ENCODE measurements at regions not wholly inside any gene's neighbourhood (a gene's known extent, or its start where the extent isn't known, plus 50 kb on each side); places are given as distances from the start of the nearest gene placed in this dataset.
"Not testable (repeated sequence)": the region's sequence is repeated elsewhere in the genome, so short reads cannot be mapped to it uniquely, and the experiment has no call there.

DNA sequence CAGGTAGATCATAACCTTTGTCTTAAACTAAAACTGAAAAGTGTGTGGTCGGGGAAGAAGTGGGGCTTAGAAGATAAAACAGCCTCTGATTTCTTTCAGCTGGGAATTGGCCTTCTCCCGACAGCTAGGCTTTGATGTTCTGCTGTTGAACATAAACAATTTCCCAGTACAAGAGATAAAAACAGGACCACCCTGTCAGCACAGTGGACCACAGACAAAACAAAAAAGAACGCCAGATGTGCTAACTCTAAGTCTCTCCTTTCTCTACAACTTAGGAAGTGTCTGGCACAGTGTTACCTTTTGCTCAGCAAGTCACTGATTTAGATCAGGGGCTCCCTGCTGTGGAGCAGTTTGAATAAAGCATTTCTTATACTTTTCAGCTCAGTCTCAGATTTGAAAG is 87.5 kb upstream of the UXT start:
- H3K27me3 ChIP-seq = no peaks in the 10 kb centered on the region
- in situ Hi-C loops (cut with MboI; ENCODE audit: low pct_ligation_motif_present in 1 of 4, low pct_unique_long_range_greater_than_20kb in 1 of 4, low sequenced_read_pairs in 3 of 4) (no loop called here), intact Hi-C loops (cut with DNase I; ENCODE audit: low total_unique reads) (no loop called here)
- H3K4me3 ChIP-seq = no peak overlapping the region
- no peak overlapping the region for H3K27ac ChIP-seq
- H3K4me1 ChIP-seq = no peaks in the 10 kb centered on the region
- TF ChIP-seq, protein P1, sequence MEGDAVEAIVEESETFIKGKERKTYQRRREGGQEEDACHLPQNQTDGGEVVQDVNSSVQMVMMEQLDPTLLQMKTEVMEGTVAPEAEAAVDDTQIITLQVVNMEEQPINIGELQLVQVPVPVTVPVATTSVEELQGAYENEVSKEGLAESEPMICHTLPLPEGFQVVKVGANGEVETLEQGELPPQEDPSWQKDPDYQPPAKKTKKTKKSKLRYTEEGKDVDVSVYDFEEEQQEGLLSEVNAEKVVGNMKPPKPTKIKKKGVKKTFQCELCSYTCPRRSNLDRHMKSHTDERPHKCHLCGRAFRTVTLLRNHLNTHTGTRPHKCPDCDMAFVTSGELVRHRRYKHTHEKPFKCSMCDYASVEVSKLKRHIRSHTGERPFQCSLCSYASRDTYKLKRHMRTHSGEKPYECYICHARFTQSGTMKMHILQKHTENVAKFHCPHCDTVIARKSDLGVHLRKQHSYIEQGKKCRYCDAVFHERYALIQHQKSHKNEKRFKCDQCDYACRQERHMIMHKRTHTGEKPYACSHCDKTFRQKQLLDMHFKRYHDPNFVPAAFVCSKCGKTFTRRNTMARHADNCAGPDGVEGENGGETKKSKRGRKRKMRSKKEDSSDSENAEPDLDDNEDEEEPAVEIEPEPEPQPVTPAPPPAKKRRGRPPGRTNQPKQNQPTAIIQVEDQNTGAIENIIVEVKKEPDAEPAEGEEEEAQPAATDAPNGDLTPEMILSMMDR (IDR thresholded peaks at IDR 0.05) = no peak
- TF ChIP-seq POLR2A (IDR thresholded peaks at IDR 0.05) = no peak
- TF ChIP-seq EP300 (IDR thresholded peaks at IDR 0.05; ENCODE audit: low read depth) = no peak
- TF ChIP-seq POLR2AphosphoS5 (IDR thresholded peaks at IDR 0.05) = no peak
- DNase-seq = no peak
- no peaks in the 10 kb centered on the region for H3K9me3 ChIP-seq
- H3K36me3 ChIP-seq = no peaks in the 10 kb centered on the region
- WGBS, 2 donors (ENCODE audit: low coverage in 1 of 2) = 61% methylated on average over 3 of the region's 3 CpGs; no CpG with 5 or more reads in 1 of the 2 donors

DNA sequence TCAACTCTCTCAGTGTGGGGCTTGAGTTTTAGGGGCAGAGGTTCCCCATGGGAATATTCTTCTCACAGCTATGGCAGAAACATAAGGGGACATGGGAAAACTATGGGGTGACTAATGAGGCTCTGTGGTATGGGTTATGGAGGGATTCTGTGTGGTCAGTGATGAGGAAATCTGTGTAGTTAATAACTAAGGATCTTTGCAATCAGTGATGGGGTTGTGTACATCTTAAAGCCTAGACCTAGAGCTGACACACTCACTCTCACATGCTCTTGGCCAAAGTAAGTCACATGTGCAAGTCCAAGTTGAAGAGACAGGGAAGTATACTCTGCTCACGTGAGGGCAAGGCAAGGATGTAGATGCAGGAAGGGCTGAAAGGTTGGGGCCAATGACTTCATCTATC is 86.4 kb upstream of the UXT start:
- H3K27me3 ChIP-seq = no peaks in the 10 kb centered on the region
- in situ Hi-C loops (cut with MboI; ENCODE audit: low pct_ligation_motif_present in 1 of 4, low pct_unique_long_range_greater_than_20kb in 1 of 4, low sequenced_read_pairs in 3 of 4) (no loop called here), intact Hi-C loops (cut with DNase I; ENCODE audit: low total_unique reads) (no loop called here)
- H3K4me1 ChIP-seq = no peaks in the 10 kb centered on the region
- no peak overlapping the region for H3K4me3 ChIP-seq
- no peaks in the 10 kb centered on the region for H3K9me3 ChIP-seq
- no peaks in the 10 kb centered on the region for H3K36me3 ChIP-seq
- WGBS, 2 donors (ENCODE audit: low coverage in 1 of 2) = 63% methylated on average over 1 of the region's 1 CpG; no CpG with 5 or more reads in 1 of the 2 donors
- TF ChIP-seq POLR2AphosphoS5 (IDR thresholded peaks at IDR 0.05) (no peak), EP300 (IDR thresholded peaks at IDR 0.05; ENCODE audit: low read depth) (no peak), POLR2A (IDR thresholded peaks at IDR 0.05) (no peak)
- TF ChIP-seq, protein P1 (IDR thresholded peaks at IDR 0.05) = no peak
- H3K27ac ChIP-seq = no peak overlapping the region
- no peak for DNase-seq

DNA sequence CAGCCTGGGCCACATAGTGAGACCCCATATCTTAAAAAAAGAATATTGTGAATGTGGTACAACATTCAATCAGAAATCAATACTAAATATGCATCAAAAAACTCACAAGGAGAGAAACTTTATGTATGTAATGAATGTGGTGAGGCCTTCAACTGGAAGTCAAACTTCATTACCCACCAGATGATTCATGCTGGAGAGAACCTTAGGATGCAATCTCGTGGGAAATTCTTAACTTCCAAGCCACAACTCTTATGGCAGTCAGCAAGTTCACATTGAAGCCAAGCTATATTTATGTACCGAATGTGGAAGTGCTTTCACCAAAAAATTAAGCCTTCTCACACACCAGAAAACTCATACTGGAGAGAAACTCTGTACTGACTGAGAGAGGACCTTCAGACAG is 84.5 kb upstream of the UXT start:
- 43% methylated on average over 2 of the region's 2 CpGs; no CpG with 5 or more reads in 1 of the 2 donors for WGBS, 2 donors (ENCODE audit: low coverage in 1 of 2)
- intact Hi-C loops (cut with DNase I; ENCODE audit: low total_unique reads) (no loop called here), in situ Hi-C loops (cut with MboI; ENCODE audit: low pct_ligation_motif_present in 1 of 4, low pct_unique_long_range_greater_than_20kb in 1 of 4, low sequenced_read_pairs in 3 of 4) (no loop called here)
- Histone ChIP-seq H3K9me3 (no peaks in the 10 kb centered on the region), H3K36me3 (no peaks in the 10 kb centered on the region), H3K27me3 (no peaks in the 10 kb centered on the region), H3K4me3 (no peak overlapping the region), H3K27ac (no peak overlapping the region), H3K4me1 (no peaks in the 10 kb centered on the region)
- DNase-seq = no peak
- TF ChIP-seq EP300 (IDR thresholded peaks at IDR 0.05; ENCODE audit: low read depth) = no peak
- TF ChIP-seq POLR2AphosphoS5 (IDR thresholded peaks at IDR 0.05) = no peak
- TF ChIP-seq POLR2A (IDR thresholded peaks at IDR 0.05) = no peak
- TF ChIP-seq, protein P1 (IDR thresholded peaks at IDR 0.05) = no peak

DNA sequence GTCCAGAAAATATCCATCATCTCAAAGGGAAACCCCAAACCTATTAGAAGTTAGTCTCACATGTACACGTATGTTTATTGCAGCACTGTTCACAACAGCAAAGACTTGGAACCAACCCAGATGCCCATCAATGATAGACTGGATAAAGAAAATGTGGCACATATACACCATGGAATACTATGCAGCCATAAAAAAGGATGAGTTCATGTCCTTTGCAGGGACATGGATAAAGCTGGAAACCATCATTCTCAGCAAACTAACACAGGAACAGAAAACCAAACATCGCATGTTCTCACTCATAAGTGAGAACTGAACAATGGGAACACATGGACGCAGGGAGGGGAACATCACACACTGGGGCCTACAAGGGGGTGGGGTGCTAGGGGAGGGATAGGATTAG is 79.9 kb upstream of the UXT start:
- H3K4me1 ChIP-seq; DNase-seq; H3K27ac ChIP-seq; intact Hi-C loops (cut with DNase I; ENCODE audit: low total_unique reads); H3K36me3 ChIP-seq; H3K9me3 ChIP-seq; H3K27me3 ChIP-seq; in situ Hi-C loops (cut with MboI; ENCODE audit: low pct_ligation_motif_present in 1 of 4, low pct_unique_long_range_greater_than_20kb in 1 of 4, low sequenced_read_pairs in 3 of 4); H3K4me3 ChIP-seq: not testable (repeated sequence)
- WGBS, 2 donors (ENCODE audit: low coverage in 1 of 2) = 93 to 100% methylated on average over 2 to 3 of the region's 3 CpGs

DNA sequence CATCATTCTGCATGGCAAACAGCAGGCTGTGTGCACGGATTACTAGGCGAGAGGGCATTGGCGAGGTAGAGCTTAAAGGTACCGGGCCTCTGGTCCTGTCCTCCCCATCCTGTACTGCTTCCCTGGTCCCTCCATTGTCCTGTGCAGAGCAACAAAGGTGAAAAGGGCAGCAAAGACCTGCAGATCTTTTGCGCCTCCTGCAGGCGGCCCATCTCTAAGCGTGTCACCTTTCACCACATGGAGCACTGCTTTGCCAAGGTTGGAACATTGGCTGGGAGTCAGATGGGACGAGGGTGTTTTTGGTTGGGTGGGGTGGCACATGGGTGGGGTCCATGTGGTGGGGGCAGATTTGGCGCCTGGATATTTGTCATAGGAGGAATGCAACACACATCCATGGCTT is 64.7 kb upstream of the UXT start:
- H3K4me1 ChIP-seq = no peaks in the 10 kb centered on the region
- intact Hi-C loops (cut with DNase I; ENCODE audit: low total_unique reads) = no loop called here
- in situ Hi-C loops (cut with MboI; ENCODE audit: low pct_ligation_motif_present in 1 of 4, low pct_unique_long_range_greater_than_20kb in 1 of 4, low sequenced_read_pairs in 3 of 4) = no loop called here
- H3K27ac ChIP-seq = no peak overlapping the region
- WGBS, 2 donors (ENCODE audit: low coverage in 1 of 2) = 82% methylated on average over 9 of the region's 9 CpGs; no CpG with 5 or more reads in 1 of the 2 donors
- no peak for DNase-seq
- no peaks in the 10 kb centered on the region for H3K36me3 ChIP-seq
- H3K27me3 ChIP-seq = no peaks in the 10 kb centered on the region
- TF ChIP-seq POLR2A (IDR thresholded peaks at IDR 0.05) (no peak), POLR2AphosphoS5 (IDR thresholded peaks at IDR 0.05) (no peak), EP300 (IDR thresholded peaks at IDR 0.05; ENCODE audit: low read depth) (no peak)
- TF ChIP-seq, protein P1 (IDR thresholded peaks at IDR 0.05) = no peak
- H3K4me3 ChIP-seq = no peak overlapping the region
- H3K9me3 ChIP-seq = no peaks in the 10 kb centered on the region

Measured in transverse colon (tissue), 4 donors.